BE2C (cell line): ENCODE measurements at regions not wholly inside any gene's neighbourhood (a gene's known extent, or its start where the extent isn't known, plus 50 kb on each side); places are given as distances from the start of the nearest gene placed in this dataset.

Experiments used
- DNase-seq: peaks from one replicate; pipeline ENCODE4 v3.0.0-alpha.2; 2020
- H3K27me3 ChIP-seq: fragments of 250-450 bp; sonication (Bioruptor Pico); 2 replicates; pipeline ENCODE4 v1.5.1; 2020; ENCODE audit warnings: mild to moderate bottlenecking
- H3K36me3 ChIP-seq: fragments of 250-450 bp; sonication (Bioruptor Pico); 2 replicates; pipeline ENCODE4 v1.5.1; 2020; ENCODE audit warnings: mild to moderate bottlenecking
- H3K4me1 ChIP-seq: fragments of 250-450 bp; sonication (Bioruptor Pico); 2 replicates; pipeline ENCODE4 v1.5.1; 2020
- H3K4me3 ChIP-seq: 2 replicates; pipeline ENCODE4 v1.5.1; 2011; ENCODE audit warnings: low read depth, low read length
- H3K9me3 ChIP-seq: fragments of 250-450 bp; sonication (Bioruptor Pico); 2 replicates; pipeline ENCODE4 v1.5.1; 2020
- TF ChIP-seq, protein P1 (sequence below): IDR thresholded peaks from 2 replicates; pipeline ENCODE4 v1.5.1; 2012; ENCODE audit warnings: mild to moderate bottlenecking, low read depth, low read length

DNA sequence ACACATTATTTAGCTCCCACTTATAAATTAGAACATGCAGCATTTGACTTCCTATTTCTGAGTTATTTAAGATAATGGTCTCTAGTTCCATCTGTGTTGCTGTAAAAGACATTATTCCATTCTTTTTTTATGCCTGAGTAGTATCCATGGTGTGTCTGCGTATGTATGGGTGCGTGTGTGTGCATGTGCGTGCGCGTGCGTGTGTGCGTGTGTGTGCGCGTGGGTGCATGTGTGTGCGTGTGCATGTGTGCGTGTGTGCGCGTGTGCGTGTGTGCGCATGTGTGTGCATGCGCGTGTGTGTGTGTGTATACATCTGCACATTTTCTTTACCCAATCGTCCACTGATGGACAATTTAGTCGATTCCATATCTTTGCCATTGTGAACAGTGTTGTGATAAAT is 479.4 kb upstream of the TMEM132C start:
- Histone ChIP-seq H3K27me3 (no peaks in the 10 kb centered on the region), H3K9me3 (peaks cover 3% of the 10 kb centered on the region; the same call in 1 of the 2 replicates)
- TF ChIP-seq, protein P1, sequence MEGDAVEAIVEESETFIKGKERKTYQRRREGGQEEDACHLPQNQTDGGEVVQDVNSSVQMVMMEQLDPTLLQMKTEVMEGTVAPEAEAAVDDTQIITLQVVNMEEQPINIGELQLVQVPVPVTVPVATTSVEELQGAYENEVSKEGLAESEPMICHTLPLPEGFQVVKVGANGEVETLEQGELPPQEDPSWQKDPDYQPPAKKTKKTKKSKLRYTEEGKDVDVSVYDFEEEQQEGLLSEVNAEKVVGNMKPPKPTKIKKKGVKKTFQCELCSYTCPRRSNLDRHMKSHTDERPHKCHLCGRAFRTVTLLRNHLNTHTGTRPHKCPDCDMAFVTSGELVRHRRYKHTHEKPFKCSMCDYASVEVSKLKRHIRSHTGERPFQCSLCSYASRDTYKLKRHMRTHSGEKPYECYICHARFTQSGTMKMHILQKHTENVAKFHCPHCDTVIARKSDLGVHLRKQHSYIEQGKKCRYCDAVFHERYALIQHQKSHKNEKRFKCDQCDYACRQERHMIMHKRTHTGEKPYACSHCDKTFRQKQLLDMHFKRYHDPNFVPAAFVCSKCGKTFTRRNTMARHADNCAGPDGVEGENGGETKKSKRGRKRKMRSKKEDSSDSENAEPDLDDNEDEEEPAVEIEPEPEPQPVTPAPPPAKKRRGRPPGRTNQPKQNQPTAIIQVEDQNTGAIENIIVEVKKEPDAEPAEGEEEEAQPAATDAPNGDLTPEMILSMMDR: no peak

DNA sequence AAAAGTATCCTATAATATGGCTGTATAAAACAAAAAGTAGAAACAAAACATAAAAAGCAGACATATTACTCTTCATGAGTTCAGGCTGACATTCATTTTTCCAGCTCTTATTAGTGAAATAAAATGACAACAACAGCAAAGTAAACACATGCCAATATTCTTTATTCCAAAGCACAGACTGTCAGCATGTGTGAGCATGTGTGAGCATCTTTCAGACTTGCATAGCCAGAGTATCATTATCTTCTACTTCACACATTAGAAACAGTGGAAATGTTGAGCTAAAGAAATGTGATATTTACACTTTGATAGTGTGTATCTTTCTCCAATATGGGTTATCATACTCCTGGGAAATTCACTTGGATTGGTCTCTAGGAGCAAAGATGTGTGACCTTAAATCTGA is 476.6 kb upstream of the TMEM132C start:
- TF ChIP-seq, protein P1: no peak
- DNase-seq: no peak
- H3K4me3 ChIP-seq: no peak overlapping the region

More for the DNA sequence above, 479.4 kb upstream of the TMEM132C start:
- Histone ChIP-seq H3K4me3 (no peak overlapping the region), H3K4me1 (no peaks in the 10 kb centered on the region), H3K36me3 (no peaks in the 10 kb centered on the region)
- DNase-seq: no peak

GRCh38 chr12:127791217-127791616 is 475.8 kb upstream of the TMEM132C start:
- H3K4me3 ChIP-seq: no peak overlapping the region
- no peaks in the 10 kb centered on the region for H3K27me3 ChIP-seq
- no peaks in the 10 kb centered on the region for H3K9me3 ChIP-seq
- H3K36me3 ChIP-seq: no peaks in the 10 kb centered on the region
- H3K4me1 ChIP-seq: no peaks in the 10 kb centered on the region
- TF ChIP-seq, protein P1: no peak
- no peak for DNase-seq

More for the DNA sequence above, 476.6 kb upstream of the TMEM132C start:
- H3K27me3 ChIP-seq: no peaks in the 10 kb centered on the region
- no peaks in the 10 kb centered on the region for H3K4me1 ChIP-seq
- H3K36me3 ChIP-seq: no peaks in the 10 kb centered on the region
- H3K9me3 ChIP-seq: peaks cover 3% of the 10 kb centered on the region; the same call in 1 of the 2 replicates

GRCh38 chr12:127797918-127798317 is 469.1 kb upstream of the TMEM132C start:
- no peaks in the 10 kb centered on the region for H3K9me3 ChIP-seq
- no peak for DNase-seq
- TF ChIP-seq, protein P1: no peak
- H3K27me3 ChIP-seq: no peaks in the 10 kb centered on the region
- no peaks in the 10 kb centered on the region for H3K4me1 ChIP-seq
- no peak overlapping the region for H3K4me3 ChIP-seq
- H3K36me3 ChIP-seq: no peaks in the 10 kb centered on the region

DNA sequence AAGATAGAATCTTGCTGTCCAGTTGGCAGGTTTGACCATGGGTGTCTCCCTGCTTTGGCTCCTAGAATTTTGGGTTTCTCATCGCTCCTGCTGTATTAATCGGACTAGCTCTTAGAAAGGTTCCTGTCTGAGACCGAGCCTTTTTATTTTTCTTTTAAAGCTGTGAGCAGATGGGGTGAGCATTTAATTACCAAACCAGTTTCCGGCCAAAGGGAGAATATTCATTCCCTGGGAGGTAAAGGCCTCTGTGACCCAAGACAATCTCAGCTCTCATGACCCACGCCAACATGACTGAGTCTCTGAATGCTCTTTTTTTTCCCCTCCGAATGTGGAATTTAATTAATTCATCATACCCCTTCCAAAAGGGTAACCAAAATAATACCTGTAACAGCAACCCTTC is 464.7 kb upstream of the TMEM132C start:
- DNase-seq: no peak
- no peak overlapping the region for H3K4me3 ChIP-seq
- TF ChIP-seq, protein P1: no peak
- no peaks in the 10 kb centered on the region for H3K36me3 ChIP-seq
- no peaks in the 10 kb centered on the region for H3K4me1 ChIP-seq
- no peaks in the 10 kb centered on the region; the same call in 1 of the 2 replicates for H3K9me3 ChIP-seq
- H3K27me3 ChIP-seq: no peaks in the 10 kb centered on the region

GRCh38 chr12:127803545-127803944 is 463.4 kb upstream of the TMEM132C start:
- Histone ChIP-seq H3K9me3 (no peaks in the 10 kb centered on the region; the same call in 1 of the 2 replicates), H3K4me1 (no peaks in the 10 kb centered on the region), H3K36me3 (no peaks in the 10 kb centered on the region), H3K4me3 (no peak overlapping the region), H3K27me3 (no peaks in the 10 kb centered on the region)
- no peak for DNase-seq
- TF ChIP-seq, protein P1: no peak
